Fibroblast of peridontal ligament (primary cell): ENCODE measurements at regions not wholly inside any gene's neighbourhood (a gene's known extent, or its start where the extent isn't known, plus 50 kb on each side); places are given as distances from the start of the nearest gene placed in this dataset.
A peak's percentile ranks its signal among the peaks of the same experiment; 100 is the strongest.

ENCODE experiments used
- DNase-seq: peaks from one replicate; pipeline ENCODE4 v3.0.0-alpha.2; 2010; ENCODE audit errors: extremely low read depth

- DNase-seq, result peak; percentile 29
Observed at GRCh38 chr19:31402529-31403316, 53.5 kb upstream of the TSHZ3 start.

- DNase-seq, result no peak
Observed at GRCh38 chr19:31406106-31406505, 56.9 kb upstream of the TSHZ3 start.

DNA sequence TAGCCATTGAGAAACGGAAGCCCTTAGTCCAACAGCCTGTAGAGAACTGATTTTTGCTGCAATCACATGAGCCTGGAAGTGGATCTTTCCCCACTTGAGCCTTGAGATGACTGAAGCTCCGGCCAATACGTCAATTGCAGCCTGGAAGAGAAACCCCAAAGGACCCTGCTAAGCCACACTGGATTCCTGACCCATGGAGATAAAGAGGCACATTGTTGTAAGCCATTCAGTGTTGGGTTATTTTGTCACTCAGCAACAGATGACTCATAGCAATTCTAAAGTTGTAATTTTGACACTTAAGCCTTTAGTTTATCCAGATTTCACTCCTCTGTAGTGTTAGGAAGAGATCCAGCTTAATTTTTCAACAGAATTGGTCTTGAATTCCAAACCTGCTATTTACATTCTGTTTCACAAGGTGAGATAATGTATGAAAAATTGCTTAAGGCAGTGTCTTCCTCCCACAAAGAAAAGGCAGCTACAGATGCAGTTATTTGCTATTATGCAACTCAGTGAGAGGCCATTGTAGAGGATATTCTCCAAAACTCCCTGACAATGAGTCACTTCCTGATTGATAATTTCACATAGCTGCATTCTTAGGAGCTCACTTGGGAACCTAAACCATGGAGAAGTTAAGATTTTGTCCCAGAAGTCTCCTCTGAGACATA, 59.4 kb upstream of the TSHZ3 start:
- peak; percentile 85 for DNase-seq

- no peak for DNase-seq
Observed at GRCh38 chr19:31413353-31413752, 64.1 kb upstream of the TSHZ3 start.

DNA sequence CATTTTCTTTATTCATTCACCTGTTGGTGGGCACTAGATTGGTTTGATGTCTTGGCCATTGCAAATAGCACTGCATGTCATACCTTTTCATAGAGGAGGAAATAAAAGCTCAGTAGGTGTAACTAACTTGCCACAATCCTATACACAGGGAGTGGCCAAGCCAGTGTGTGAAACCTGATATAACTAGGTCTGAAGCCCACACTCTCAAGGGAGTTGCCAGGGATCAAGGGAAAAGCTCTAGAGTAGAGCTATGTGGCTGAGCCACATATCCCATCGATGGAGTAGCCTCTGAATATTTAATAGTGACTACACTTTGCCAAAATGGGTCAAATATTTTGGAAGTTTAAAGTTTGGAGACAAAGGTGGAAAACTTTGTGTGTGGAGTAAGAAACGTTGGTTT, 66.1 kb upstream of the TSHZ3 start:
- DNase-seq, result no peak

DNA sequence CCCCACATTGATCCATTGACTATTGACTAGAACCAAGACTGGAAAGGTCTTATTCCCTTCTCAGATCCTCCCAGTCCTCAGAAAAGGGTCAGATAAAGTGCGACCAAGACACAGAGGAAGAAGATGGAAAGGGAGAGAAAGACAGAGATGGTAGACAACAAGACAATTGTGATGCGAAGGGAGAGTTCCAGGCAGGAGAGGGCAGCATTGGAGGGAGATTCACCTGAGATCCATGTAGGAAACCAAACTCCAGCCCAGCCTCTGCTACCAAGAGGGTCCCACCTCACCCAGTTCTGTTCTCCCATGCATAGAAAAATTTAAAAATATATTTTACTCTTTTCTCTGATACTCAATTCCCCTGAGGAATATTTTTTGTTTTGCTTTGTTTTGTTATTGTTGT, 67.3 kb upstream of the TSHZ3 start:
- DNase-seq, result no peak

DNA sequence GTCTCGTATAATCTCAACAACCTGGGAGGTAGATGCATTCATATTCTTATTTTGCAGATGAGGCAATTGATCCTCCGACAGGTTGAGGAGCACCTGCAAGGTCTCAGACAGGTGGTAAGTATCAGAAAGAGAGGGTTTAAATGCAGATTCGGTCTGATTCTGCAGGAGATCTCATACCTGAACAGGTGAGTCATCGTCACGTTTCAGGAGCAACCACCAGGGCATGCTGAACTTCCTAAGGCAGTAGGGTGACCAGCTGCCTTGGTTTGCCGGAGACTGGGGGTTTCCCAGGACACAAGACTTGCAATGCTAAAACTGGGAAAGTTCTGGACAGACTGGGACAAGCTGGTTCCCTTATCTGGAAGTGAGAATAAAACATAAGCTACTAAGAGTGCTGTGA, 68.8 kb upstream of the TSHZ3 start:
- DNase-seq, result no peak

- DNase-seq, result no peak
Observed at GRCh38 chr19:31418692-31419430, 69.6 kb upstream of the TSHZ3 start.

- DNase-seq, result no peak
Observed at GRCh38 chr19:31419871-31420445, 70.7 kb upstream of the TSHZ3 start.

- no peak for DNase-seq
Observed at GRCh38 chr19:31421082-31421481, 71.8 kb upstream of the TSHZ3 start.

DNA sequence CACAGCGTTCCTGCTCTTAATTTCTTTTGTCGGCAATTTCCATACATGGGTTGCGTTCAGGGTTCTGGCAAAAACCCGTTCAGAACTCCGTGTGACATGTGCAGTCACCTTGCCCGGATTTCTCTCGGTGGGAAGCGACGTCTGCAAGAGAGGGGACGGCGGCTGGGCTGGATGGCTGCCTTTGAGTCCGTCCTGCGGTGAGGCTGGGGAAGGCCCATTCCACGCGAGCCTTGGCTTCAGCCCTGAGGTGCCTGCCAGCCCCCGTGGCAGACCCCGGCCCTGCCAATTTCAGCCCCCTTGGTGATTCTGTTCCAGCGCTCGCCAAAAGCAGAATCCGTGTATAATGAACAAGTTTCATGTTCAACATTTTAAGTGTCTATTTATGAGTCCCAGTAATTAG, 72.6 kb upstream of the TSHZ3 start:
- no peak for DNase-seq

- no peak for DNase-seq
Observed at GRCh38 chr19:31423896-31424295, 74.7 kb upstream of the TSHZ3 start.

- DNase-seq, result no peak
Observed at GRCh38 chr19:31424861-31425620, 75.8 kb upstream of the TSHZ3 start.

DNA sequence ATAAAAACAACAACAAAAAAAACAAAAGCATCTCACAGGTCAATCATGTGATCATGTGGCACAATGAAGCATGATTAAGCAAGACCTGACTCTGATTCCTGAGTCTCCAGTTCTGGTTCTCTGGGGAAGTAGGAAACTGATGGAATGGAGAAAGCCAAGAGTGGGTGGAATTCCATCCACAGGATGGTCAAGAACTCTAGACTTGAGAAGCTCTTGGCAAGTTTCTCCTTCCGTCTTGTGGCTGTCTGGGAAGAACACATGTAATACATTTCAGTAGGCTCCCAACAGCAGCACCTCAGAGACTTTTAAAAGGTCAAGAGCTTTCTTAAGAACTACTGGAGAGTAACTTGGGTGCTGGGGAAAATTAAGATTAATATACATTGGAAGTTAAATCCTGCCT, 78.6 kb upstream of the TSHZ3 start:
- no peak for DNase-seq

GRCh38 chr19:31430381-31430780, 81.1 kb upstream of the TSHZ3 start:
- DNase-seq, result no peak

DNA sequence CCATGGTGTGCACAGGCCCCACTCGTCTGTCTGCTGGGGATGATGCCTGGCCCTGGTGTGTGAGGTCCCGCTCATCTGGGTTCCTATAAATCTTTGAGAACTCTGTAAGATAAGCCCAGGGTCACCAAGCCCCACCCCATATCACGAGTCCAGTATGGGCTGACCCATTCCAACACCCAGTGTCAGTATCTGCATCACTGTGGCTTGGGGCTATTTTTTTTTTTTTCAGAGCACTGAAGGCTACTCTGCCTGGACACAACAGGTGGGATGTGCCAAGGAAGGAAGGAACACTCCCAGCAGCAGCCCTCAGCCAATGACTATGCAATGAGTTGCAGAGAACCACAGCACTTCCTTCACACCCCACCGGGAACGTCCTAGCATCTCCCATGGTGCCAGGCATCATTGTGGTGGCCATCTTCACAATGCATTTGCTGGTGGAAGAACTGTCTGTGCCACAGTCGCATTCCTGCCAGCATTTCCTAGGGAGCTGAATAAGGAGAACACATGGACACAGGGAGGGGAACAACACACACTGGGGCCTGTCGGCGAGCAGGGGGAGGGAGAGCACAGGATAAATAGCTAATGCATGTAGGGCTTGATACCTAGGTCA, 83.1 kb upstream of the TSHZ3 start:
- no peak for DNase-seq

GRCh38 chr19:31436121-31436776, 87.0 kb upstream of the TSHZ3 start:
- no peak for DNase-seq

GRCh38 chr19:31438401-31439269, 89.4 kb upstream of the TSHZ3 start:
- no peak for DNase-seq

DNA sequence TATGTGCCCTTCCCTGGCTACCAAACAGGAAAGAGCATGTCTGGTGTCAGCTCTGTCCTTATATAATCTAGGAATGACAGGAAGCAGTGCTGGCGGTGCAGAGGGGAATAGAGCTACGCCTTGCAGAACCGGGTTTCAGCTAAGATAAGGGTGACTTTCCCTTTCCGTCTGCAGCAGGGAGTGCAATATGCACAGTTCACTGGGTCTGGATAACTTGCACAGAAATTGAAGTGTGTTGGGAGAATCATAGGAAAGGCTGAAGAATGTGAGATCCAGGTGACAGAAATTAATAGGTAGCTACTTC, 90.0 kb upstream of the TSHZ3 start:
- DNase-seq, result no peak

DNA sequence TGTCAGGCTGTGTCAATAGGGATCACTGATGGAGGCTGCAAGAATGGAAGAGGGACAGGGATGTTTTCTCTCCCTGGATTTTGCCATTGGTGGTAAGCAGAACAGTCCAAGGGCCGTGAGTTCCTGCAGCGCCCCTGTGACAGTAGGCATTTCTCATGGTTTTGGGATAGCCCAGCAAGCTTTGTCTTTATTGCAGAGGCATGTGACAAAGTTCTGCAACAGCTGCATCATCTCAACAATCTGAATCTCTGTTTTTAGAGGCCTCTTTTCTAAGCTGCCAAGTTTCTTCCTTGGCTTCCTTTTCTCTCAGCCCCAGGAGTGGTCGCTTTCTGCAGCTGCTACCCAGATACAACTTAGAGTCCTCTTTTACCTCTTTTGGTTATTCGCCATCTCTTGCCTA, 95.7 kb upstream of the TSHZ3 start:
- DNase-seq, result no peak
